ENCODE measurements at regions not wholly inside any gene's neighbourhood (a gene's known extent, or its start where the extent isn't known, plus 50 kb on each side); places are given as distances from the start of the nearest gene placed in this dataset.

- Histone ChIP-seq H3K36me3 (ENCODE audit: low read depth) (no peaks in the 10 kb centered on the region), H3K4me3 (ENCODE audit: severe bottlenecking) (no peak overlapping the region), H3K9me3 (ENCODE audit: severe bottlenecking) (no peaks in the 10 kb centered on the region), H3K4me1 (ENCODE audit: insufficient read depth, poor library complexity, severe bottlenecking) (no peaks in the 10 kb centered on the region), H3K27ac (ENCODE audit: poor library complexity, severe bottlenecking) (no peak overlapping the region), H3K27me3 (ENCODE audit: insufficient read depth, poor library complexity, severe bottlenecking) (peaks cover 5% of the 10 kb centered on the region)
- TF ChIP-seq CTCF (IDR thresholded peaks at IDR 0.05; ENCODE audit: poor library complexity, severe bottlenecking) = no peak
- no peak for ATAC-seq (ENCODE audit: low read depth)
- DNase-seq (ENCODE audit: low spot score) = no peak
These were observed 532.4 kb upstream of the ITGA1 start for GRCh38 chr5:52255308-52255707.

- DNase-seq (ENCODE audit: low spot score) (no peak), ATAC-seq (ENCODE audit: low read depth) (no peak)
- H3K9me3 ChIP-seq (ENCODE audit: severe bottlenecking) = no peaks in the 10 kb centered on the region
These were observed 524.9 kb upstream of the ITGA1 start for GRCh38 chr5:52262844-52263243.

GRCh38 chr5:52269401-52269800 lies 518.3 kb upstream of the ITGA1 start:
- Histone ChIP-seq H3K27me3 (ENCODE audit: insufficient read depth, poor library complexity, severe bottlenecking) (peaks cover 12% of the 10 kb centered on the region), H3K4me3 (ENCODE audit: severe bottlenecking) (no peak overlapping the region), H3K9me3 (ENCODE audit: severe bottlenecking) (no peaks in the 10 kb centered on the region), H3K27ac (ENCODE audit: poor library complexity, severe bottlenecking) (no peak overlapping the region), H3K4me1 (ENCODE audit: insufficient read depth, poor library complexity, severe bottlenecking) (no peaks in the 10 kb centered on the region), H3K36me3 (ENCODE audit: low read depth) (no peaks in the 10 kb centered on the region)
- no peak for TF ChIP-seq CTCF (IDR thresholded peaks at IDR 0.05; ENCODE audit: poor library complexity, severe bottlenecking)
- DNase-seq (ENCODE audit: low spot score) (no peak), ATAC-seq (ENCODE audit: low read depth) (no peak)

More at GRCh38 chr5:52262844-52263243, 524.9 kb upstream of the ITGA1 start:
- TF ChIP-seq CTCF (IDR thresholded peaks at IDR 0.05; ENCODE audit: poor library complexity, severe bottlenecking) = no peak
- Histone ChIP-seq H3K4me3 (ENCODE audit: severe bottlenecking) (no peak overlapping the region), H3K4me1 (ENCODE audit: insufficient read depth, poor library complexity, severe bottlenecking) (no peaks in the 10 kb centered on the region), H3K36me3 (ENCODE audit: low read depth) (no peaks in the 10 kb centered on the region), H3K27me3 (ENCODE audit: insufficient read depth, poor library complexity, severe bottlenecking) (peaks cover 21% of the 10 kb centered on the region), H3K27ac (ENCODE audit: poor library complexity, severe bottlenecking) (no peak overlapping the region)

GRCh38 chr5:52269859-52270258 lies 517.9 kb upstream of the ITGA1 start:
- Histone ChIP-seq H3K36me3 (ENCODE audit: low read depth) (no peaks in the 10 kb centered on the region), H3K9me3 (ENCODE audit: severe bottlenecking) (no peaks in the 10 kb centered on the region), H3K4me3 (ENCODE audit: severe bottlenecking) (no peak overlapping the region), H3K4me1 (ENCODE audit: insufficient read depth, poor library complexity, severe bottlenecking) (no peaks in the 10 kb centered on the region), H3K27ac (ENCODE audit: poor library complexity, severe bottlenecking) (no peak overlapping the region), H3K27me3 (ENCODE audit: insufficient read depth, poor library complexity, severe bottlenecking) (peaks cover 8% of the 10 kb centered on the region)
- no peak for DNase-seq (ENCODE audit: low spot score)
- ATAC-seq (ENCODE audit: low read depth) = no peak
- TF ChIP-seq CTCF (IDR thresholded peaks at IDR 0.05; ENCODE audit: poor library complexity, severe bottlenecking) = no peak

- no peak for TF ChIP-seq CTCF (IDR thresholded peaks at IDR 0.05; ENCODE audit: poor library complexity, severe bottlenecking)
- ATAC-seq (ENCODE audit: low read depth) (no peak), DNase-seq (ENCODE audit: low spot score) (no peak)
- Histone ChIP-seq H3K9me3 (ENCODE audit: severe bottlenecking) (no peaks in the 10 kb centered on the region), H3K4me1 (ENCODE audit: insufficient read depth, poor library complexity, severe bottlenecking) (no peaks in the 10 kb centered on the region), H3K4me3 (ENCODE audit: severe bottlenecking) (no peak overlapping the region), H3K27ac (ENCODE audit: poor library complexity, severe bottlenecking) (no peak overlapping the region), H3K27me3 (ENCODE audit: insufficient read depth, poor library complexity, severe bottlenecking) (no peaks in the 10 kb centered on the region), H3K36me3 (ENCODE audit: low read depth) (no peaks in the 10 kb centered on the region)
These were observed 512.1 kb upstream of the ITGA1 start for GRCh38 chr5:52275639-52276038.

Data from RWPE2 (cell line).